ENCODE measurements at regions not wholly inside any gene's neighbourhood (a gene's known extent, or its start where the extent isn't known, plus 50 kb on each side); places are given as distances from the start of the nearest gene placed in this dataset.
"Not testable (repeated sequence)": the region's sequence is repeated elsewhere in the genome, so short reads cannot be mapped to it uniquely, and the experiment has no call there.

DNA sequence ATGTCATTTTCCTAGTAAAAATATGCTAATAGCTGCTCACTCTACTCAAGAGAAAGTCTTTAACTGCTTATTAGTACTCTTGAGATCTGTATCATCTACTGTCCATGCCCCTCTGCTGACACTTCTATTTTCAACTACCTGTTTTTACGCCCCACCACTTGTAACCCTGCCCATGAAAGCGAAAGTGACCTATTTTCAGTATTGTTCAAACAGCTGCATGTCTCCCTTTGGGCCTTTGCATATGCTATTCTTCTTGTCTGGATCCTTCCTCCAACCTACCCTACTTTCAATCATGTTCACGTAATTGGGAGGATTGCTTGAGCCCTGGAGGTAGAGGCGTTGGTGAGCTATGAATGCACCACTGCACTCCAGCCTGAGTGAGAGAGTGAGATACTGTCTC, 1481.3 kb downstream of the GATA3 start:
- intact Hi-C loops (cut with DNase I), result no loop called here
- DNase-seq (ENCODE audit: low spot score), result no peak

DNA sequence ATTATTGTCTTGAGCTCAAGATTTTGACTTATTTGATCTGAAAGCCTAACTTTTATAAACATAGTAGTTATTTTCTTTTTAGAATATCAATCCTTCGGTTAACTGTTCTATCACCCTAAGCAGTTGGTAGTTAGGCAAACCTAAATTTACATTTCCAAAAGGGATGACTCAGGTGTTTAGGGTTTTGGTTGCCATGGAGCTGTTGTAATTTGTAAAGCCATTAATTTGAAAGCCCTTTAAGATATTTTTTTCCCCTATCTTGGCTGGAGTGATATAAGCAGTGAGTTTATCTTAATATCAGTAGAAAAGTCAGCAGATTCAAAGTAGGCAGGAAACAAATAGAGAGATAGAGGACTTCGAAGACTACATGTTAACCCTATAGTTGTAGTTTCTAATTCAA, 1472.6 kb upstream of the CELF2 start:
- no peak for DNase-seq (ENCODE audit: low spot score)
- intact Hi-C loops (cut with DNase I), result no loop called here

DNA sequence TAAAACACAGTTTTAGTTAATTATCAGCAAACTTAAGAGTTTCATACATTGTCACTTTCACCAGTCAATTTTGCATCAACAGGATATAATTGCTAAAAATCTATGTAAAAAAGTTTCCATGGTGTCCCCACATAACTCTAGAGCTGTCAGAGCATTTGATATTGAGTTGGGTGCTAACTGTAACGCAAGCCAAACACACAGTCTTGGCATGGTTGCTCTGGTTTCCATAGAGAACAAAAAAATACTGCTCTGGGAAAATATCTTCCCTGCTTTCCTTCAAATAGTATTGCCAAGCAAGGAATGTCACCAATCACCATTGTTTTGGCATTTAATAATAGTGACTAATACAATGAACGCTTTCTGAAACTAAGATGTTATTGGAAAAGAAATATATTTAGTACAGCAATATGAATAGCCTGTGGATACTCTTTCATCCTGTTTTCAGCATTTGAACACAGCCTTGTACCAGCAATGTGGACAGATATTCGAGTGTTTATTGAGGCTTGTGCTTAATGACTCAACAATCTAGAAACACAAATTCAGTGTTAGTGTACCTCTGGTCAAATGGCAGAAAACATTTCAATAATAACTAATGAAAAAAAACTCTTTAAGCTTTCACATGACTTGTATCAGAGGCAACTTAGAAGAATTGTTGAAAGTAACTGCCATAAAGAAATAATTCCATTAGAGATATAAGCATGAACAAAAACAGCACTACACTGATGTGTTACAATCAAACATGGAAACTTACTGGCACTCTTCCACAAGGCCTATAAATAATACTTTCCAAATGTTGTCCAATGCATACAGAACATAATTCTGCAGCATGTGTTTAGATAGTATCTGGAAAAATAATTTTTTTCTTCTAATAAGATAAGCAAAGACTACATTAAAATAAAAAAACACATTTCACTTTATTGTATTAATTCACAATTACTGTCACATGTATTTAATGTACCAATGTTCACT, 1469.5 kb upstream of the CELF2 start:
- intact Hi-C loops (cut with DNase I), result no loop called here
- DNase-seq (ENCODE audit: low spot score), result no peak

DNA sequence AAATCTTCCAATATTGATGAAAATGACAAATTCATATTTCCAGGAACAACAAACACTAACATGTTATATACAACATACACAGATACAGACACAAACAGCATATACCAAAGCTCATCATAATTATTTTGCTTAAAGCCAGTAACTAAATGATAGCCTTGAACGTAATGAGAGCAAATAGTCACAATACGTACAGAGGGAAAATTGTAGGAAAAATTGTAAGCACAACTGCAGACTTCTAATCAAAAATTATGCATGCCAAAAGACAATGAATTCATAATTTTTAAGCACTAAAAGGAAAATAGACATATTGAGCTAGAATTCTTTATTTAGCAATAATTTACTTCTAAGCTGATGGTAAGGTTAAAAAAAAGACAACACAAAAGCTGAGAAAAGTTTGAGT, 1466.9 kb upstream of the CELF2 start:
- intact Hi-C loops (cut with DNase I), result no loop called here
- DNase-seq (ENCODE audit: low spot score), result no peak

DNA sequence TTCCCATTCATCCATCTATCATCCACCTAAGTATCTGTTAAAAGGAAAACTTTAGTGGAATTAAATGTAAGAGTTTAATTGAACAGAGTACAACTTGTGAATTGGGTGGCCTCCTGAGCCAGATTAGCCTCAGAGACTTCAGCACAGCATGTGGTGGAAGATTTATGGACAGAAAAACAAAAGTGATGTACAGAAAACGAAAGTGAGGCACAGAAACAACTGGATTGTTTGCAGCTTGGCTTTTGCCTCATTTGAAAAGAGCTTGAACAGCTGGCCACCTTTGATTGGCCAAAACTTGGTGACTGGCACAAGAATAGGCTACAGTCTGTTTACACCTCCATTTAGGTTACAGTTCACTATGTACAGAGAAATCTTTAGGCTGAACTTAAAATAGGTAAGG, 1463.4 kb upstream of the CELF2 start:
- intact Hi-C loops (cut with DNase I), result no loop called here

DNA sequence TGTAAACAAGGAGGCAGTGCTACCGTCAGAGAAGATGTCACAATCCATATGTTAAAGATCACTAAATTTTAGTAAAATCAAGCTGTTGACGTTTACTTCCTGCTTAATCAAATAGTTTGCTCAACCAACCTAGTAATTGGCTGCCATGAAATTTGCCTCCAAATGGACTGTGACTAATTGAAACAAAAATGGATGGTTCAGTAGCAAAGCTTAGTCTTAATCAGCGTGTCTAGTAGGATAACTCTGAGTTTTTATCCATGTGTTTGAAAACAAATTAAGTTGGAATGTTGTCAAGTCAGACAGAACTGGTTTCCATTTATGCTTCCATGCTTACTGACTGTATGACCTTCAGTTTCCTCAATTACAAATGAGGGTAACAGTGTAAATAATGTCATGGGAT, 1456.7 kb upstream of the CELF2 start:
- no peak for DNase-seq (ENCODE audit: low spot score)
- intact Hi-C loops (cut with DNase I), result no loop called here

More for the DNA sequence above, 1463.4 kb upstream of the CELF2 start:
- no peak for DNase-seq (ENCODE audit: low spot score)

DNA sequence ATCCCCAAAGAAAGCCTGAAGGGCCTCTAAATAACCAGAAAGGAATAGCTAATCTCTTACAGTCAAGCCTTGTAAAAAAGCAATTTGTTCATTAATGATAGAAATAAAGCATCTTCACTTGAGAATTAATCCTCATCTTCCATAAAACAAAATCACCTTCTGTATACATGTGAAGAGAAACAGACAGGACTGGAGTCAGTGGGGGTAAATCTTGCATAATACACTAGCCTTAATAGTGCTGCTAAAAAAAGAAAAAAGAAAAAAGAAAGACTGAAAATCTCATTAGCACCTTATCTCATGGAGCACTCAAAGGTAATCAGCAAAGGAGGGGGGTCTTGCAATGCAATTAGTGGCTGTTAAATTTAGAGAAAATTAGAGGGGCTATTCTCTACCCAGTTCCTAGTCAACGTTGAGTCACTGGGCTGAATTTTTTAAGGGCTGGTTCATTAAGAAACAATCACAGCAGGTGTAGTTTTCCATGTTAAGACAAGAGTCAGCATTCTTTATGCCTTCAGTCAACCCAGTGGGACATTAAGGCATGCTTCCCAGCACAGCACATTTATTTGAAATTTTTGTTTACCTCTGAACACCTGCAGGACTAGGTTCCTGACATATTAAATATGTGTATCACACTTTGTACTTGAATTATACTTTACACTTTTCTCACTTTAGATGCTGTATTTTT, 1455.7 kb upstream of the CELF2 start:
- intact Hi-C loops (cut with DNase I), result no loop called here

DNA sequence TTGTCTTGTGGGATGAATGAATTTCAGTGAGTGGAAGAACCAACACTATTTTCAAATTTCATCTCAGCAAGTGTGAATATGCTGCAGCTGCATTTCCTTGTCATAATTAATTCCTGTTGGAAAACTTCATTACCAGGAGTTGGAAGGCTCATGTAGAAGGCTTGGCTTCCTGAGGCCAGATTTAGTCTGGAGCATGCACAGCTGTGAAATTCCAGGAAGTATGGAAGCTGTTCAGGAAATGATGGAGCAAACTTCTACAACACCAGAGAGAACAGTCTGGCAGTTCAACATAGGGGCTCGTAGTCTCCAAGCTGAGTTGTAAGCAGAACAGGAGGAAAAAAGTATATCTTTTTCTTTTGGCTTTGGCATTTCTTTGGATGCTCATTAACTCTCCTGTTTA, 1439.9 kb upstream of the CELF2 start:
- intact Hi-C loops (cut with DNase I), result no loop called here

More for the DNA sequence above, 1455.7 kb upstream of the CELF2 start:
- DNase-seq (ENCODE audit: low spot score), result no peak

DNA sequence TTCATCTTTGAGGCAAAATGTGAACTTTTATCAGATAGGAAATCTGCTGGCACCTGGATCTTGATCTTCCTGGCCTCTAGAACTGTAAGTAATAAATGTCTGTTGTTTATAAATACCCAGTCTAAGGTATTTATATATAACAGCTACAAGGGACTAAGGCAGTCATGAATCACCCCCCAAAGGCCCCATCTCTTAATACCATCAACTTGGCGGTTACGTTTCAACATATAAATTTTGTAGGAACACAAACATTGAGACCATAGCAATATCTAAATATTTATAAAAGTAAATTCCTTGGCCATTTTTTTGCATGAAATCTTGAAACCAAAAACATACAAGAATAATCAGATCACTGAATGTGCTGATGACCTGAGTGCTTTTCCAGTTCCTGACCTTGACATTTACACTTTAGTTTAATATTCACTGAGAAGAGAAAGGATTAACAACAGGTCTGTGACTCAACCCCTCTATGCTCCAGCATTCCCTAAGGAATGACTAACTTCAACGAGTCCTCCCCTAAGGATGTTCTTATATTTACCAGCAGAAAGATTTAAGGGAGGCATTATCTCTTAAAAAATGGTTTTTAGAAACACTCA, 1438.5 kb upstream of the CELF2 start:
- intact Hi-C loops (cut with DNase I), result no loop called here
- DNase-seq (ENCODE audit: low spot score), result no peak

More for the DNA sequence above, 1439.9 kb upstream of the CELF2 start:
- no peak for DNase-seq (ENCODE audit: low spot score)

DNA sequence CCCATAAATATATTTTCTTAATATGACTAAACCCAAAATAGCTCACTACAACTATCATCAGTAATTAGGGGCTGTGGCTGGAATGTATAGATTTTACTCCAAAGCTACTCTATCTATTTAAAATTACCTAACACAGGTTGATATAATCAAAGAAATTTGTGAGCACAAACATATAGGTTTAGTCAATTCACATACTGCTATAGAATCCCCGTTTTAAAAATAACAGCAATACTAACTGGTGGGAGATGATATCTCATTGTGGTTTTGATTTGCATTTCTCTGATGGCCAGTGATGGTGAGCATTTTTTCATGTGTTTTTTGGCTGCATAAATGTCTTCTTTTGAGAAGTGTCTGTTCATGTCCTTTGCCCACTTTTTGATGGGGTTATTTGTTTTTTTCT, 1434.9 kb upstream of the CELF2 start:
- intact Hi-C loops (cut with DNase I); DNase-seq (ENCODE audit: low spot score): not testable (repeated sequence)

DNA sequence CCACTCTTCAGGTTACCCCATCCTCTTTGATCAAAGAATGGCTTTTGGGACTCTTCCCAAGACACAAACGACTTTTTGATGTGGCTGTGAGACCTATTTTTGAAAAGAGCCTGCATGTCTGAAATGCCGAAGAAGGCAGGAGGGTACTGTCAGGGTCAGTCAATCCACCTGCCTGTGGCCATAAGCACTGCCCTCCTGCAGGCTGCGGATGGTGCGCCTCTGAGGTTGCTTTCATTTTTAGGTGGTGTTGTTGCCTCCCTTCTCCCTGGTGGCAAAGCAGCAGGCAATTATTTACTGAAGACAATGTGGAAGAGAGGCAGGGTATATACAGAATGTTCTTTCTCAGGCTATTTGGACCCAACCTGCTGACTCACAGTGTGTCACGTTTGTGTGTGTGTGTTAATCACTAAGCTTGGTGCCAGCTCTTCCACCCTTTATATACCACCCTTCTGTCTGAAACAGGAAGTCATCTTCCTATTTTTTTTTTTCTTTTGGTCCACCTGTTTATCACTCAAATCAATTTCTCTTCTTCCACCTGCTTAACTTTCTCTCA, 1421.2 kb upstream of the CELF2 start:
- intact Hi-C loops (cut with DNase I), result no loop called here

DNA sequence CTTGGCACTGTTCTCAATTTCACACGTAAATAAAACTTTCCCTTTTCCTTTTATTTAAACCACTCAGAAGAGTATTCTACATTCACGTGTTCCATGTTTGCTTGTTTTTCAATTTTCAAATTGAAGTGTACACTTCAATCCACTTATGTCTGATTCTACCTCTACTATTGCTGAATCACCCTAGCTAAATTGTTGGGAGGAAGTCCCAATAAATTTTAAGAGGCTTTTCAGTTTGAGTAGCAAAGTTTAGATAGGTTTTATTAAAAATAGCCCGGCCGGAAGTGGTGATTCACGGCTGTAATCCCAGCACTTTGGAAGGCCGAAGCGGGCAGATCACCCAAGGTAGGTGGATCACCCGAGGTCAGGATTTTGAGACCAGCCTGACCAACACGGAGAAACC, 1414.7 kb upstream of the CELF2 start:
- intact Hi-C loops (cut with DNase I), result no loop called here
- DNase-seq (ENCODE audit: low spot score), result no peak

More for the DNA sequence above, 1421.2 kb upstream of the CELF2 start:
- no peak for DNase-seq (ENCODE audit: low spot score)

DNA sequence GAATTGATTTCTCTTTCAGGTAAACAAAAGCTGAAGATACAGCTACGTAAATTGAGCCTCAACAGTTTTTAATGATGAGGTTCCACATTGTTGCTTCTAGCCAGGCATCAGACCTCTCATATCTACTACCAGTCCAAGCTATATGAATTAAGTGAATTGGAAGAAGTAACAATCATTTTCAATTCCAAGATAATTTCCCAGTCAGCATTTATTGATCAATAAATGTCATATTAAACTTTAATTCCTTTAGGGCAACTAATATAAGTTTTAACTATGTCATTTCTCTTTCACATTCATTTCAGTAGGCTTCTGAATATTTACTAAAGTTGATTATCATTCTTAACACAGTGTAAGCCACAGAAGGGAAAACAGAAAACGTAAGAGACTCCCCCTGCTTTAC, 1413.7 kb upstream of the CELF2 start:
- intact Hi-C loops (cut with DNase I), result no loop called here
- DNase-seq (ENCODE audit: low spot score), result no peak

DNA sequence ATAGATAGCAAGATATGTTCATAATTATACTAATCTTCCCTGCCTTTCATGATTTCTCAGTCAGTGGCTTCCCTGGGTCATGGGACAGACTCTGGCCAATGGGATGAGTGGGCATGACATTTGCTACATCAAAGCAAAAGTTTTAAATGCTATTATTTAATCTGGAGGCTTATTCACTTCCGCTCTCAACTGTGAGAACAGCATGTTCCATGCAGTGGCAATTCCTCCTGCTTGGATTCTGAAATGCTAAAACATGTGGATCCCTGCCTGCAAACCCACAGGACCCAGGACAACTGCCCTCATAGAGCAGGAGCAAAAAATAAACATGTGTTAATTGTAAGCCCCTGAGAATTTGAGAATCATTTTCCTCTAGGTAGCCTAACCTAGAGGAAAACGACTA, 1412.4 kb upstream of the CELF2 start:
- no peak for DNase-seq (ENCODE audit: low spot score)
- intact Hi-C loops (cut with DNase I), result no loop called here

DNA sequence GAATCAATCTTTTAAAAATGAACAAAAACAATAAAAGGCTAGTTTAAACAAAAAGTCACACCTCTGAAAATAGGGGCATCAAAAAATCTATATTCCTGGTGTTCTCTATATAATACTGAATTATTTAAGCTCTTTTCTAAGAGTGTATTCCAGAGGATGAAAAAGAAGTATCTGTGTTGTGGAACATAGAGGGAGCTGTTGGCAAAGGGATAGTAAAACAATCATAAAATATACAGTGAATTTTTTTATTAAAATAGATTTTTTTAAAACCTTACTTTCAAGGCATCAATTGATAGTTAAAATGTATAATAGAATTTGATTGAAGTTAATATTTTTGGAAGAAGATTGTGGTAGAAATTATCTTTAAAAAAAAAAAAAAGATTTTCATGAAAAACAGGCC, 1409.1 kb upstream of the CELF2 start:
- intact Hi-C loops (cut with DNase I), result no loop called here
- DNase-seq (ENCODE audit: low spot score), result no peak

DNA sequence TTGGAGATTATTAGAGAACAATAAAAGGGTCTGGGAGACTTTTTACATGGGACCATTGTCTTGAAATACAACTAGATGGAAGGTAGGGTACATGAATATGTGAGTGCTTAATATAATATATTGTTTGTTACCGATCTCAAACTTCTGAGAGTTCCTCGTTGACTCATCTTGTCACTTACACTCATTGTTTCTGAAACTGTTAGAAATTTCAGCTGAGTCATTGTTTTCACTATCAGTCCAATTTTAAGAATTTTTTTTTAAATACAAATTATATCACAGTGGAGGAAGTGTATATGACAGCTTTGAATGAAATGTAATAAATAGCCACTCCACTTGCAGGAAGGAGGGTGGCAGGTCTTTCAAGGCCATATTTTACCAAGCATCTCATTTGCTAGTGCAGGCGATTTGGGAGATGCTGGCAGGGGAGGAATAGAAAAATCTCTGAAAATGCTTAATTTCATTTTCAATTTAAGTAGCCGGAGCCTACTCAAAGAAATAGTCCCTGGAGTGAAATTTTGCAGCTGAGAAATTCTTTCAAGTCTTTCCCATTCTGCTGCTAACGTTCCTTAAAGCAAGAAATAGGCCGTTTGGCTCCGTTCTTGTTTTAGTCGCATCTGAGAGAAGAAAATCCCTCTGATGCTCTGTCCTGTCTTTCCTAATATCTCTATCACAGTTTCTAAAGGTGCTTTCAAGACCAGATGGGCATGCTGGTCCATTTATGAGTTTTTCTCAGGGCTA, 1404.2 kb upstream of the CELF2 start:
- intact Hi-C loops (cut with DNase I), result no loop called here
- DNase-seq (ENCODE audit: low spot score), result no peak

DNA sequence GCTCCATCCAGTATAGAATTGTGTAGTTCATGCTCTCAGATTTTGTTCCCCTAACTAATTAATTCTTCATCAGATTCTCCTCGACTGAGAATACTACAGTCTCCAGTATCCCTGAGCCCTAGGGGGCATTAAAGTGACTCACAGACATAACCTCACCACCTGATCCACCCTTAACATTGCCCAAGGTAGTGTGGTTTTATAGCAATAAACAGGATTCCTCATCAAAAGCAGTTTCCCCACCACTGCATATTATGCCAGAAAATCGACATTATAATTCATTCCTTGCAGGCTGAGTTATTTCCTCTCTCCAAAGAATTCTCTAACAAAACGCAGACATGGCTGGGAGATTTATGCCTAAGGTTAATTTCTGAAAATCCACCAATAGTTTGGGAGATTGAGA, 1402.5 kb upstream of the CELF2 start:
- intact Hi-C loops (cut with DNase I), result no loop called here
- DNase-seq (ENCODE audit: low spot score), result no peak

DNA sequence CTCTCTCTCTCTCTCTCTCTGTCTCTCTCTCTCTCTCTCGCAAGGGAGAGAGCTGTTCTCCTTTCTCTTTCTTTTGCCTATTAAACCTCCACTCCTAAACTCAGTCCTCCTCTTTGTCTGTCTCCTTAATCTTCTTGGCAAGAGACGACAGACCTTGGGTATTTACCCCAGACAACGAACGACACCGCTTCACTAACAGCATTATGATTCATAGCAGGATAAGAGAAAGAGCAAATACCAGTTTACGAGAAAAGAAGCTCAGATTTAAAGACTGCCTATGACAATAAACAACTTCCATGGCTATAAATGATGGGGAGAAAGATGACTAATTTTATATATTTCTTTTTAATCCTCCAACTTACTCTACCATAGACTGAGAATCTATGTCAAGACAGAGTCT, 1396.5 kb upstream of the CELF2 start:
- intact Hi-C loops (cut with DNase I), result no loop called here

DNA sequence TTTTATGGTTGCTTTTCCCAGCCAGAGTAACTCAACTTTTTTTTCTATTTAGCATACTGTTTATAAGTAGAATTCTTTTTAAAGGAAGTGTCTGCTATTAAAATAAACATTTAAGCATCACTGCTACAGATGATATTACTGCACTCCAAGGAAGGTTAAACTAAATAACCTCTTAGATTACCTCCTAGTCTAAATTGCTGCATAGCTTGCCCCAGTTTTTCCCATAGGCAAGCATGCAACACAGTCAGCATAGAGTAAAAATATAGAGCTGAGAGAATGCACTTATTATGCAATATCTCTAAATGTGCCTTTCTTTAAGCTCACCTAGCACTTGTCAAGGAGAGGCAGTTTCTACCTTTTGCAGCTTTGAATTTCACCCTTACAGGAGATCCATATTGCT, 1392.4 kb upstream of the CELF2 start:
- no peak for DNase-seq (ENCODE audit: low spot score)
- intact Hi-C loops (cut with DNase I), result no loop called here

More for the DNA sequence above, 1396.5 kb upstream of the CELF2 start:
- no peak for DNase-seq (ENCODE audit: low spot score)

DNA sequence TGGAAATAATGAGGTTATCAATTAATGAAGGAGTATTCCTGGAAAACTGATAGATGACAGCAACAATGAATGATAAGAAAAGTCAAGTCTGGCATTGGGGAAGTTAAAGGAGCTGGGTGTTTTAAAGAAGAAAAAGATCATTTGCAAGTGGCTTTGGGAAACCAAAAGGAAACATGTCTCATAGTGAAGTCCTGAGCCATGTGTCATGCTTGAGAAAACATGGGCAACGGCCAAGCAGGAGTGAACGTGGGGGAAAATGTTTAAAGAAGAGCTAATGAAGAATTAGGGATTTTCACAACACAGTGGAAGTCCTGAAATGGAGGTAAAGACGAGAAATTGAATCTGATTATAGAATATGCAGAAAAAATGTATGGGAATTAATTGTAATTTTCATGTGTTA, 1383.2 kb upstream of the CELF2 start:
- no peak for DNase-seq (ENCODE audit: low spot score)
- intact Hi-C loops (cut with DNase I), result no loop called here

All from cardiac septum (tissue), 1 donor.